Body of pancreas (tissue), 4 donors: ENCODE measurements at regions not wholly inside any gene's neighbourhood (a gene's known extent, or its start where the extent isn't known, plus 50 kb on each side); places are given as distances from the start of the nearest gene placed in this dataset.

Experiments
- ATAC-seq: fragments of 150-250 bp; one replicate; pipeline ENCODE4 v1.9.1; 2016
- DNase-seq, 4 donors: peaks; one replicate each; pipeline ENCODE4 v3.0.0-alpha.2; 2019
- H3K27ac ChIP-seq, 4 donors: fragments of 200-600 bp; sonication (generic); 1 replicate in 3 of 4; 2 replicates in 1 of 4; pipeline versions ENCODE4 v1.5.1 to v1.6.1; 2016 to 2019; ENCODE audit warnings: mild to moderate bottlenecking in 1 of 4, mixed read lengths in 1 of 4, moderate library complexity in 1 of 4
- H3K27me3 ChIP-seq, 2 donors: fragments of 200-600 bp; sonication (generic); one replicate each; pipeline ENCODE4 v1.6.0; 2016; ENCODE audit warnings: mild to moderate bottlenecking in 1 of 2
- H3K36me3 ChIP-seq, 2 donors: fragments of 200-600 bp; sonication (generic); replicated peaks in 1 of 2; 2 replicates each; pipeline ENCODE4 v1.5.1; 2016; ENCODE audit warnings: low read depth in 2 of 2; ENCODE audit not compliant: insufficient read depth in 1 of 2
- H3K4me1 ChIP-seq: fragments of 200-600 bp; sonication (generic); one replicate; pipeline ENCODE4 v1.6.0; 2016
- H3K4me3 ChIP-seq, 2 donors: fragments of 200-600 bp; sonication (generic); 1 replicate in 1 of 2; 2 replicates in 1 of 2; pipeline ENCODE4 v1.5.1; 2016 to 2019
- H3K9me3 ChIP-seq, 3 donors: fragments of 200-600 bp; sonication (generic); 1 replicate in 2 of 3; 2 replicates in 1 of 3; pipeline ENCODE4 v1.5.1; 2016
- CTCF ChIP-seq, 7 experiments: fragments of 450-650 bp in 4 of 7; fragments of 200-600 bp in 3 of 7; sonication (generic) in 3 of 7; IDR thresholded peaks; one replicate each; pipeline ENCODE4 v1.5.1; 2016 to 2019; ENCODE audit warnings: antibody characterized with exemption in 7 of 7
- POLR2A ChIP-seq, 3 donors: fragments of 450-650 bp; IDR thresholded peaks; one replicate each; pipeline ENCODE4 v1.6.1; 2016; ENCODE audit warnings: antibody characterized with exemption in 3 of 3, mild to moderate bottlenecking in 2 of 3
- WGBS, 2 donors: methylation state at CpG; one replicate each; pipeline ENCODE4 v1.1.5; 2017; 5-methylcytosine and 5-hydroxymethylcytosine counted together
- intact Hi-C: fragments of 100-400 bp; cut with DNase I; formaldehyde crosslinking; loops from one replicate; pipeline ENCODE4 v1.15.1; 2023

DNA sequence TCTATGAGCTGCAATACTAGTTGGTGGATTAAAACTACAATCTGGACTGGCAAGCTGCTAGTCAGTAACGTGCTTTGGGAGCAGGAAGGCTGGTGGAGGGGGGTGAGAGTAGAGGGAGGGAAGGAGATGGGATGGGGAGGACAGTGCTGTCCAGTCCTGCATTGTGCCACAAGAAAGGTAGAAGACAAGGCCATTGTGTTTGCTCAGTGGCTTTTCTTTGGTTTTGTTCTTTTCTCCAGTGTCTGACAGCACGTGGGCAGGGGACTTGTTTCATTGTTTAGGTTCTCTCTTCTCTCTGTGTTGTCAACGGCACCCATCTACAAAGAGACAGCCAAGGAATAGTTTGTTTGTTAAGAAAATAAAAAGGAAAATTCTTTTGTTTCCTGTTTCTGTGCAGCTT lies 362.8 kb upstream of the PLXNA2 start:
- no peak for ATAC-seq
- H3K9me3 ChIP-seq = no peaks in the 10 kb centered on the region
- no peak overlapping the region for H3K4me3 ChIP-seq
- TF ChIP-seq CTCF (IDR thresholded peaks at IDR 0.05) (no peak), POLR2A (IDR thresholded peaks at IDR 0.05) (no peak)
- WGBS, 2 donors = 48 to 52% methylated on average over 3 of the region's 3 CpGs
- H3K27ac ChIP-seq = no peak overlapping the region
- no peaks in the 10 kb centered on the region for H3K27me3 ChIP-seq
- no peaks in the 10 kb centered on the region for H3K4me1 ChIP-seq
- H3K36me3 ChIP-seq = no peaks in the 10 kb centered on the region
- intact Hi-C loops = no loop called here
- no peak for DNase-seq

GRCh38 chr1:208607616-208608015 lies 363.4 kb upstream of the PLXNA2 start:
- WGBS, 2 donors = 35 to 63% methylated on average over 1 of the region's 1 CpG
- intact Hi-C loops = no loop called here

DNA sequence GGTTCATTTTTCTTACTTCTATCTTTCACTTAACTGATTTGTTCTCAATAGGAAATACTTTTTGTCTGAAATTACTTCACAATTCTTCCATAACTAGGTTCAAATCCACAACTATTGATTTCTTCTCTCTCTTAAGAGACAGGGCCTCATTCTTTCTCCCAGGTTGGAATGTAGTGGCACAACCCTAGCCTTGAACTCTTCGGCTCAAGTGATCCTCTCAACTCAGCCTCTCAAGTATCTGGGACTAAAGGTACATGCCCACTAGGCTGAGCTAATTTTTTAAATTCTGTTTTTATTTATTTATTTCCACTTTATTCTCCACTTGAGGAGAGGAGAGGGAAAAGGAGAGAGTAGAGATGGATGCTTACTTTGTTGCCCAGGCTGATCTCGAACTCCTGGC lies 370.4 kb upstream of the PLXNA2 start:
- intact Hi-C loops = no loop called here
- 78 to 79% methylated on average over 2 of the region's 2 CpGs for WGBS, 2 donors
- Histone ChIP-seq H3K4me3 (no peak overlapping the region), H3K4me1 (no peaks in the 10 kb centered on the region), H3K27ac (no peak overlapping the region), H3K9me3 (no peaks in the 10 kb centered on the region), H3K36me3 (no peaks in the 10 kb centered on the region), H3K27me3 (no peaks in the 10 kb centered on the region)
- ATAC-seq (no peak), DNase-seq (no peak)
- TF ChIP-seq CTCF (IDR thresholded peaks at IDR 0.05) = no peak
- TF ChIP-seq POLR2A (IDR thresholded peaks at IDR 0.05) = no peak

More at GRCh38 chr1:208607616-208608015, 363.4 kb upstream of the PLXNA2 start:
- ATAC-seq (no peak), DNase-seq (no peak)
- Histone ChIP-seq H3K27me3 (no peaks in the 10 kb centered on the region), H3K36me3 (no peaks in the 10 kb centered on the region), H3K4me3 (no peak overlapping the region), H3K27ac (no peak overlapping the region), H3K4me1 (no peaks in the 10 kb centered on the region), H3K9me3 (no peaks in the 10 kb centered on the region)
- no peak for TF ChIP-seq CTCF (IDR thresholded peaks at IDR 0.05)
- no peak for TF ChIP-seq POLR2A (IDR thresholded peaks at IDR 0.05)

GRCh38 chr1:208615371-208615770 lies 371.2 kb upstream of the PLXNA2 start:
- DNase-seq (no peak), ATAC-seq (no peak)
- no peak overlapping the region for H3K4me3 ChIP-seq
- no peaks in the 10 kb centered on the region for H3K4me1 ChIP-seq
- H3K27me3 ChIP-seq = no peaks in the 10 kb centered on the region
- H3K36me3 ChIP-seq = no peaks in the 10 kb centered on the region
- no peak for TF ChIP-seq CTCF (IDR thresholded peaks at IDR 0.05)
- no peak overlapping the region for H3K27ac ChIP-seq
- no peaks in the 10 kb centered on the region for H3K9me3 ChIP-seq
- intact Hi-C loops = no loop called here

DNA sequence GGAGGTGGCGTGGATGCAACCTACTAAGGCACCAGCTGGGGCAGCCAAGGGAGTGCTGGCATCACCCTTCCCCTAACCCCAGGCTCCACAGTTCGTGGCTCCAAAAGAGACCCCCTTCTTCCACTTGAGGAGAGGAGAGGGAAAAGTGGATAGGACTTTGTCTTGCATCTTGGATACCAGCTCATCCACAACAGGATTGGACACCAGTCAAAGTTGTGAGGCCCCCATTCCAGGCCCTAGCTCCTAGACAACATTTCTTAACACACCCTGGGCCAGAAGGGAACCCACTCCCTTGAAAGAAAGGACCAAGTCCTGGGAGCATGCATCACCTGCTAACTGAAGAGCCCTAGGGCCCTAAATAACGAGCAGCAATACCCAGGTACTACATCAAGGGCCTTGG lies 372.6 kb upstream of the PLXNA2 start:
- no peak overlapping the region for H3K27ac ChIP-seq
- H3K27me3 ChIP-seq = no peaks in the 10 kb centered on the region
- ATAC-seq (no peak), DNase-seq (no peak)
- H3K36me3 ChIP-seq = no peaks in the 10 kb centered on the region
- H3K4me3 ChIP-seq = no peak overlapping the region
- 37 to 67% methylated on average over 2 to 3 of the region's 3 CpGs for WGBS, 2 donors
- H3K4me1 ChIP-seq = no peaks in the 10 kb centered on the region
- H3K9me3 ChIP-seq = peaks cover 0 to 7% (median 0%) of the 10 kb centered on the region in 3 donors
- intact Hi-C loops = no loop called here
- TF ChIP-seq POLR2A (IDR thresholded peaks at IDR 0.05) = no peak
- no peak for TF ChIP-seq CTCF (IDR thresholded peaks at IDR 0.05)
